ENCODE measurements at regions not wholly inside any gene's neighbourhood (a gene's known extent, or its start where the extent isn't known, plus 50 kb on each side); places are given as distances from the start of the nearest gene placed in this dataset.
A peak's percentile ranks its signal among the peaks of the same experiment; 100 is the strongest.

DNA sequence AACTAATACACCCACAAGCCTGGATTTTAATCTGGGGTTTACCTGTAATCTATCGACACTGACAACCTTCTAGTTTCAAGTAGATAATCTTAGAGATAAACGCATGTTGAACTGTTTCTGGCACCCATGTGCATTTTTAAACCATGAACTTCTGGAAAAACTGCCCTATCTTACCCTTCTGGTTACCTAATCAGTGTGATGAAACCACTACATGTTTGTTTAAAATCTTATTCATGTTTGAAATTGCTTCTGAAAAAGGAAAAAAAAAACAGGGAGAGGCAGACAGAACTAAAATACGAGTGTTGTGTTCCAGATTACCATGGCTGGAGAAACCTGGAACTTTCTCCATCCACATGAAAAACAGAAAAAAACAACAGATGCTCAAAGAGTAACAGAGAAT is 139.3 kb downstream of the MID1IP1 start:
- ChIA-PET CTCF (ENCODE audit: partially characterized antibody) (no interaction called here), POLR2A (ENCODE audit: partially characterized antibody) (no interaction called here)
- H3K27ac ChIP-seq (ENCODE audit: low read depth, low read length) = no peak overlapping the region
- H3K4me3 Mint-ChIP-seq = no peak overlapping the region
- no peaks in the 10 kb centered on the region for H3K9me3 ChIP-seq (ENCODE audit: control insufficient read depth in 1 of 2, low read length in 2 of 2)
- H3K4me3 ChIP-seq (ENCODE audit: low read length in 2 of 2) = no peak overlapping the region
- peaks cover 0 to 30% (median 7%) of the 10 kb centered on the region in 8 donors for H3K9me3 Mint-ChIP-seq
- H3K4me1 Mint-ChIP-seq = no peaks in the 10 kb centered on the region
- DNase-seq = no peak
- H3K27ac Mint-ChIP-seq = no peak overlapping the region
- H3K4me1 ChIP-seq (ENCODE audit: insufficient read depth, low read length) = no peaks in the 10 kb centered on the region
- no peaks in the 10 kb centered on the region for H3K36me3 ChIP-seq (ENCODE audit: insufficient read depth, low read length)
- no peaks in the 10 kb centered on the region for H3K27me3 ChIP-seq (ENCODE audit: insufficient read depth, low read length)
- intact Hi-C loops (cut with micrococcal nuclease) = no loop called here
- H3K27me3 Mint-ChIP-seq = no peaks in the 10 kb centered on the region
- no peaks in the 10 kb centered on the region for H3K36me3 Mint-ChIP-seq

DNA sequence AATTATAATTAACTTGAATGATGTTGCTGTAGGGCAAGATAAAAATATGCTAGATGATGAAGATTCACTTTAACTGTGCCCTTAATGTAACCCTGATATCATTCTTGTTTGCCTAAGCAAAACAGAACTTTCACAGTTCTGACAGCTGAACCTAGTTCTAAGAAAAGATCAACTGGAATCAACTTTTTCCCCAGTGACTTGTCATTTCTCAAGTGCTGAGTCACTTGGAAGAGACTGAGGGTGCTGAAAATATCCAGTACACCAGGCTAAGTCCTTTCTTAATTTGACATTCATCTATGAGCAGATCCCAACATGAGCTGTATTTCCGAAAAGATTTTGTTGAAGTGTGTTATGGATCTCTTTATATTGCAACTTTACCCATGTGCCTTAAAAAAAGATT is 140.4 kb downstream of the MID1IP1 start:
- POLR2A ChIA-PET (ENCODE audit: partially characterized antibody) = no interaction called here
- H3K9me3 Mint-ChIP-seq = peaks cover 0 to 30% (median 7%) of the 10 kb centered on the region in 8 donors
- no peak overlapping the region for H3K27ac Mint-ChIP-seq
- H3K4me1 Mint-ChIP-seq = no peaks in the 10 kb centered on the region
- no peak for DNase-seq
- Histone ChIP-seq H3K27ac (ENCODE audit: low read depth, low read length) (no peak overlapping the region), H3K4me1 (ENCODE audit: insufficient read depth, low read length) (no peaks in the 10 kb centered on the region), H3K9me3 (ENCODE audit: control insufficient read depth in 1 of 2, low read length in 2 of 2) (no peaks in the 10 kb centered on the region), H3K27me3 (ENCODE audit: insufficient read depth, low read length) (no peaks in the 10 kb centered on the region), H3K36me3 (ENCODE audit: insufficient read depth, low read length) (no peaks in the 10 kb centered on the region), H3K4me3 (ENCODE audit: low read length in 2 of 2) (no peak overlapping the region)
- peaks cover 0 to 3% of the 10 kb centered on the region in 2 donors for H3K27me3 Mint-ChIP-seq
- no peaks in the 10 kb centered on the region for H3K36me3 Mint-ChIP-seq
- H3K4me3 Mint-ChIP-seq = no peak overlapping the region
- intact Hi-C loops (cut with micrococcal nuclease) = no loop called here
- CTCF ChIA-PET (ENCODE audit: partially characterized antibody) = no interaction called here

- Histone ChIP-seq H3K9me3 (ENCODE audit: control insufficient read depth in 1 of 2, low read length in 2 of 2) (no peaks in the 10 kb centered on the region), H3K4me1 (ENCODE audit: insufficient read depth, low read length) (no peaks in the 10 kb centered on the region), H3K27me3 (ENCODE audit: insufficient read depth, low read length) (no peaks in the 10 kb centered on the region), H3K4me3 (ENCODE audit: low read length in 2 of 2) (no peak overlapping the region), H3K36me3 (ENCODE audit: insufficient read depth, low read length) (no peaks in the 10 kb centered on the region), H3K27ac (ENCODE audit: low read depth, low read length) (no peak overlapping the region)
- Mint-ChIP-seq H3K27me3 (peaks cover 0 to 3% of the 10 kb centered on the region in 2 donors), H3K27ac (no peak overlapping the region), H3K4me1 (no peaks in the 10 kb centered on the region), H3K36me3 (peaks cover 0 to 3% of the 10 kb centered on the region in 2 donors), H3K9me3 (peaks cover 0 to 30% (median 7%) of the 10 kb centered on the region in 8 donors), H3K4me3 (no peak overlapping the region)
- intact Hi-C loops (cut with micrococcal nuclease) = no loop called here
- ChIA-PET CTCF (ENCODE audit: partially characterized antibody) (no interaction called here), POLR2A (ENCODE audit: partially characterized antibody) (no interaction called here)
- no peak for DNase-seq
Measured at GRCh38 chrX:38943120-38943519, 141.9 kb downstream of the MID1IP1 start.

DNA sequence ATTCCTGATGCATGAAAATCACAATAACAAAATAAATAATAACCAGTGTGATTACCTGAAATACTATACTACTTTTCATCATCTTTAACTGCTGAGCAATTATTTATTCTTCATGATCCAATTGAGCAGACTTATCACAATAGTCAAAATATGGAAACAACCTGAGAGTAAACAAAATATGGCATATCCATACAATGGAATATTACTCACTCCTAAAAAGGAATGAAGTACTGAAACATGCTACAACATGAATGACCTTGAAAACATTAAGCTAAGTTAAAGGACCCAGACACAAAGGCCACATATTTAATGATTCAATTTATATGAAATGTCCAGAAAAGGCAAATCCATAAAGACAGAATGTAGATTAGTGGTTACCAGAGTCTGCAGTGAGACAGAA is 146.8 kb downstream of the MID1IP1 start:
- H3K9me3 Mint-ChIP-seq = peaks cover 0 to 12% (median 4%) of the 10 kb centered on the region in 8 donors

DNA sequence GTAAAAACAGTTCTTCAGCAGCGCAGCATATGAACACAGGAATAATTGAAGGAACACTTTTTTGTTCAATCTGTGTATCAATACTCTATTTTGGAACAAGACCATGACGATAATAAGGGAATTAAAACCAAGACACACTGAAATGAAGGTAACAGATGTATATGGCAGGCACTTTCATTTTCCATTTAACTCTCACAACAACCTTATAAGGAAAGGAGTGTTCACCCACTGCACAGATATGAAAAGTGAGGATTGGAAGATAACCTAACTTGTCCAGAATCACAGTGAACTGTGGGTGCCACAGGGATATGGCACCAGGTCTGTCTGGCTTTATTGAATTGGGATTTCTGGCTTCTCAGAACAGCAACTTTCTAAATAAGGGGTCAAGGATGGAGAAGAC is 153.3 kb downstream of the MID1IP1 start:
- intact Hi-C loops (cut with micrococcal nuclease) = no loop called here
- no peak for DNase-seq
- Histone ChIP-seq H3K9me3 (ENCODE audit: control insufficient read depth in 1 of 2, low read length in 2 of 2) (no peaks in the 10 kb centered on the region), H3K27ac (ENCODE audit: low read depth, low read length) (no peak overlapping the region), H3K36me3 (ENCODE audit: insufficient read depth, low read length) (no peaks in the 10 kb centered on the region), H3K4me3 (ENCODE audit: low read length in 2 of 2) (no peak overlapping the region), H3K4me1 (ENCODE audit: insufficient read depth, low read length) (no peaks in the 10 kb centered on the region), H3K27me3 (ENCODE audit: insufficient read depth, low read length) (no peaks in the 10 kb centered on the region)
- H3K4me3 Mint-ChIP-seq = no peak overlapping the region
- CTCF ChIA-PET (ENCODE audit: partially characterized antibody) = no interaction called here
- no peaks in the 10 kb centered on the region for H3K4me1 Mint-ChIP-seq
- no peak overlapping the region for H3K27ac Mint-ChIP-seq
- POLR2A ChIA-PET (ENCODE audit: partially characterized antibody) = no interaction called here
- H3K36me3 Mint-ChIP-seq = no peaks in the 10 kb centered on the region
- peaks cover 0 to 1% of the 10 kb centered on the region in 2 donors for H3K27me3 Mint-ChIP-seq
- H3K9me3 Mint-ChIP-seq = peaks cover 0 to 2% (median 0%) of the 10 kb centered on the region in 8 donors

More for the DNA sequence above, 146.8 kb downstream of the MID1IP1 start:
- ChIA-PET CTCF (ENCODE audit: partially characterized antibody) (no interaction called here), POLR2A (ENCODE audit: partially characterized antibody) (no interaction called here)
- H3K36me3 Mint-ChIP-seq = peaks cover 0 to 3% of the 10 kb centered on the region in 2 donors
- Histone ChIP-seq H3K27ac (ENCODE audit: low read depth, low read length) (no peak overlapping the region), H3K4me1 (ENCODE audit: insufficient read depth, low read length) (no peaks in the 10 kb centered on the region), H3K27me3 (ENCODE audit: insufficient read depth, low read length) (no peaks in the 10 kb centered on the region), H3K4me3 (ENCODE audit: low read length in 2 of 2) (no peak overlapping the region), H3K9me3 (ENCODE audit: control insufficient read depth in 1 of 2, low read length in 2 of 2) (no peaks in the 10 kb centered on the region), H3K36me3 (ENCODE audit: insufficient read depth, low read length) (no peaks in the 10 kb centered on the region)
- no peaks in the 10 kb centered on the region for H3K4me1 Mint-ChIP-seq
- peak overlapping the region in 1 of 7 donors; percentile 5 for H3K27ac Mint-ChIP-seq
- peaks cover 0 to 4% of the 10 kb centered on the region in 2 donors for H3K27me3 Mint-ChIP-seq
- no peak overlapping the region for H3K4me3 Mint-ChIP-seq
- DNase-seq = no peak
- intact Hi-C loops (cut with micrococcal nuclease) = no loop called here

DNA sequence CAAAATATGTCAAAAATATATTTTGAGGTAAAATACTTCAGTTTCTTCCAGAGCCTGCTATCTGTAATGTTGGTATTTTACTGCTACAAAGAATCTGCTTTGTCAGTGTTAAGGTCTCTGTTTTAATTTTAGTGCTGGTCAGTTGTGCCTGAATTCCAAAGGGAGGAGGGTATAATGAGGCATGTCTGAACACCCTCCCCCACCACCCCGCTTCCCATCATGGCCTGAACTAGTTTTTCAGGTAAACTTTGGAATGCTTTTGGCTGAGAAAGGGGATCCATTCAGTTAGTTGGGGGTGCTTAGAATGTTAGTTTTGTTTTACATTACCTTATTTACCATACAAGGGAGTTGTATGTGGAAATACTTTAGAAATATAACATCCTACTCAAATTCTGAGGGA is 158.5 kb downstream of the MID1IP1 start:
- Histone ChIP-seq H3K27me3 (ENCODE audit: insufficient read depth, low read length) (no peaks in the 10 kb centered on the region), H3K4me3 (ENCODE audit: low read length in 2 of 2) (no peak overlapping the region), H3K9me3 (ENCODE audit: control insufficient read depth in 1 of 2, low read length in 2 of 2) (no peaks in the 10 kb centered on the region), H3K36me3 (ENCODE audit: insufficient read depth, low read length) (no peaks in the 10 kb centered on the region), H3K27ac (ENCODE audit: low read depth, low read length) (no peak overlapping the region), H3K4me1 (ENCODE audit: insufficient read depth, low read length) (no peaks in the 10 kb centered on the region)
- no peak overlapping the region for H3K4me3 Mint-ChIP-seq
- CTCF ChIA-PET (ENCODE audit: partially characterized antibody) = interaction anchor here (1.0 kb wide), 1 partner anchor 15 kb away, joined by 3 read pairs; no protein-coding TSS in a partner anchor
- no peaks in the 10 kb centered on the region for H3K27me3 Mint-ChIP-seq
- peaks cover 0 to 15% (median 6%) of the 10 kb centered on the region in 8 donors for H3K9me3 Mint-ChIP-seq
- H3K4me1 Mint-ChIP-seq = no peaks in the 10 kb centered on the region
- POLR2A ChIA-PET (ENCODE audit: partially characterized antibody) = no interaction called here
- no peak for DNase-seq
- no peak overlapping the region for H3K27ac Mint-ChIP-seq
- intact Hi-C loops (cut with micrococcal nuclease) = no loop called here
- H3K36me3 Mint-ChIP-seq = peaks cover 0 to 5% of the 10 kb centered on the region in 2 donors

GRCh38 chrX:38960137-38960536 is 158.9 kb downstream of the MID1IP1 start:
- Mint-ChIP-seq H3K27ac (no peak overlapping the region), H3K4me3 (no peak overlapping the region), H3K9me3 (peaks cover 0 to 15% (median 6%) of the 10 kb centered on the region in 8 donors), H3K27me3 (no peaks in the 10 kb centered on the region), H3K4me1 (no peaks in the 10 kb centered on the region), H3K36me3 (peaks cover 0 to 5% of the 10 kb centered on the region in 2 donors)
- H3K4me3 ChIP-seq (ENCODE audit: low read length in 2 of 2) = no peak overlapping the region
- ChIA-PET CTCF (ENCODE audit: partially characterized antibody) (no interaction called here), POLR2A (ENCODE audit: partially characterized antibody) (no interaction called here)
- no peaks in the 10 kb centered on the region for H3K9me3 ChIP-seq (ENCODE audit: control insufficient read depth in 1 of 2, low read length in 2 of 2)
- DNase-seq = no peak
- no peak overlapping the region for H3K27ac ChIP-seq (ENCODE audit: low read depth, low read length)
- H3K36me3 ChIP-seq (ENCODE audit: insufficient read depth, low read length) = no peaks in the 10 kb centered on the region
- no peaks in the 10 kb centered on the region for H3K4me1 ChIP-seq (ENCODE audit: insufficient read depth, low read length)
- H3K27me3 ChIP-seq (ENCODE audit: insufficient read depth, low read length) = no peaks in the 10 kb centered on the region
- intact Hi-C loops (cut with micrococcal nuclease) = no loop called here

DNA sequence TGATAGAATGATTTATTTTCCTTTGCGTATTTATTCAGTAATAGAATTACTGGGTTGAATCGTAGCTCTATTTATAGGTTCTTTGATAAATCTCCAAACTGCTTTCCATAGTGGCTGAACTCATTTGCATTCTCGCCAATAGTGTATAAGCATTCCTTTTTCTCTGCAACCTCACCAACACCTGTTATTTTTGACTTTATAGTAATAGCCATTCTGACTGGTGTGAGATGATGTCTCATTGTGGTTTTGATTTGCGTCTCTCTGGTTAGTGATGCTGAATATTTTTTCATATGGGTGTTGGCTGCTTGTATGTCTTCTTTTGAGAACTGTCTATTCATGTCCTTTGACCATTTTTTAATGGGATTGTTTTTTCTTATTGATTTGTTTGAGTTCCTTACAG is 160.7 kb downstream of the MID1IP1 start:
- intact Hi-C loops (cut with micrococcal nuclease) = no loop called here
- Mint-ChIP-seq H3K36me3 (peaks cover 0 to 5% of the 10 kb centered on the region in 2 donors), H3K4me3 (no peak overlapping the region), H3K27ac (no peak overlapping the region), H3K27me3 (no peaks in the 10 kb centered on the region), H3K4me1 (no peaks in the 10 kb centered on the region), H3K9me3 (peaks cover 0 to 15% (median 6%) of the 10 kb centered on the region in 8 donors)
- H3K4me3 ChIP-seq (ENCODE audit: low read length in 2 of 2) = no peak overlapping the region
- no peaks in the 10 kb centered on the region for H3K9me3 ChIP-seq (ENCODE audit: control insufficient read depth in 1 of 2, low read length in 2 of 2)
- POLR2A ChIA-PET (ENCODE audit: partially characterized antibody) = no interaction called here
- H3K27ac ChIP-seq (ENCODE audit: low read depth, low read length) = no peak overlapping the region
- H3K36me3 ChIP-seq (ENCODE audit: insufficient read depth, low read length) = no peaks in the 10 kb centered on the region
- no peaks in the 10 kb centered on the region for H3K27me3 ChIP-seq (ENCODE audit: insufficient read depth, low read length)
- DNase-seq = no peak
- CTCF ChIA-PET (ENCODE audit: partially characterized antibody) = no interaction called here
- H3K4me1 ChIP-seq (ENCODE audit: insufficient read depth, low read length) = no peaks in the 10 kb centered on the region

Data from CD4-positive, alpha-beta memory T cell (primary cell).